ENCODE measurements at regions not wholly inside any gene's neighbourhood (a gene's known extent, or its start where the extent isn't known, plus 50 kb on each side); places are given as distances from the start of the nearest gene placed in this dataset.
"Not testable (repeated sequence)": the region's sequence is repeated elsewhere in the genome, so short reads cannot be mapped to it uniquely, and the experiment has no call there.

- DNase-seq = not testable (repeated sequence)
Observed at GRCh38 chr4:9505341-9505740, 61.1 kb downstream of the DEFB131A start.

DNA sequence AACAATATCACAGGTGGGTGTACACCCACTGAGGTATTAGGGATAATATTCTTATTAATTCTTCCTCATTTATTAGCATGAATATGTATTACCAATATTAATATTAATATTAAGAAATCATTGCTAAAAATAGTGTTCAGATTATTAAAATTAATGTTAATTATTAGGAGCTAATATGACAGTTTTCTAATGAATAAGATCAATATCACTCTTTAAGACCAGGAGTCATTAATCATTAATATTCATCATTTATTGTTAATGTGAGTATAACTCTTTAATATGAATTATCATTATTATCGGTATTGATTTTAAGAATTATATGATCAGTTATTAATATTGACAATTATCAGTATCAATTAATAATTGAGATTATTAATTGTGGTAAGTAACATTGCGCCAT, 62.5 kb downstream of the DEFB131A start:
- DNase-seq = not testable (repeated sequence)

GRCh38 chr4:9512941-9513340, 68.7 kb downstream of the DEFB131A start:
- not testable (repeated sequence) for DNase-seq

GRCh38 chr4:9519631-9520030, 75.4 kb downstream of the DEFB131A start:
- DNase-seq = not testable (repeated sequence)

DNA sequence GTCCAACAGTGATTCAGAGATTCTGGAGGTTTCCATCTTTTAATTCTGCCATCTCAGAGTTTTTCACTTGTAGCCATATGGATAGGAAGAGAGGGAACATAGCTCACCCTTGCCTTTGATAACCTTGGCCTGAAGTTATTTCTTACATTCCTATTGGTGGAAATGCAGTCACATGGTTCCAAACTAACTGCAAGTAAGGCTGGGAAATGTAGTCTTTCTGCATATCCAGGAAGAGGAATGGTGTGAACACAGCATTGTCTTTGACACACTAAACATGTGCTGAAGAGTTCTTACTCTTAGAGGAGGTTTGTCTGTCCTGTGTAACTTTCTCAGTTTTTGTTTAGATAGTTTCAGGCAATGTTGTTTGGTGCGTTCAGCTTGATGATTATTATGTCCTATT, 78.7 kb downstream of the DEFB131A start:
- DNase-seq = not testable (repeated sequence)

DNA sequence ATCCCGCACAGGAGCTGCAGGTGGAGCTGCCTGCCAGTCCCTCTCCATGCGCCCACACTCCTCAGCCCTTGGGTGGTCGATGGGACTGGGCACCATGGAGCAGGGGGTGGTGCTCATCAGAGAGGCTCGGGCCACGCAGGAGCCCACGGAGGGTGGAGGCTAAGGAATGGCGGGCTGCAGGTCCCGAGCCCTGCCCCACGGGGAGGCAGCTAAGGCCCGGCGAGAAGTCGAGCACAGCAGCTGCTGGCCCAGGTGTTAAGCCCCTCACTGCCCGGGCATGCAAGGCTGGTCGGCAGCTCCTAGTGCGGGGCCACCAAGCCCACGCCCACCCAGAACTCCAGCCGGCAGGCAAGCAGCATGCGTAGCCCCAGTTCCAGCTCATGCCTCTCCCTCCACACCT, 80.2 kb downstream of the DEFB131A start:
- not testable (repeated sequence) for DNase-seq

DNA sequence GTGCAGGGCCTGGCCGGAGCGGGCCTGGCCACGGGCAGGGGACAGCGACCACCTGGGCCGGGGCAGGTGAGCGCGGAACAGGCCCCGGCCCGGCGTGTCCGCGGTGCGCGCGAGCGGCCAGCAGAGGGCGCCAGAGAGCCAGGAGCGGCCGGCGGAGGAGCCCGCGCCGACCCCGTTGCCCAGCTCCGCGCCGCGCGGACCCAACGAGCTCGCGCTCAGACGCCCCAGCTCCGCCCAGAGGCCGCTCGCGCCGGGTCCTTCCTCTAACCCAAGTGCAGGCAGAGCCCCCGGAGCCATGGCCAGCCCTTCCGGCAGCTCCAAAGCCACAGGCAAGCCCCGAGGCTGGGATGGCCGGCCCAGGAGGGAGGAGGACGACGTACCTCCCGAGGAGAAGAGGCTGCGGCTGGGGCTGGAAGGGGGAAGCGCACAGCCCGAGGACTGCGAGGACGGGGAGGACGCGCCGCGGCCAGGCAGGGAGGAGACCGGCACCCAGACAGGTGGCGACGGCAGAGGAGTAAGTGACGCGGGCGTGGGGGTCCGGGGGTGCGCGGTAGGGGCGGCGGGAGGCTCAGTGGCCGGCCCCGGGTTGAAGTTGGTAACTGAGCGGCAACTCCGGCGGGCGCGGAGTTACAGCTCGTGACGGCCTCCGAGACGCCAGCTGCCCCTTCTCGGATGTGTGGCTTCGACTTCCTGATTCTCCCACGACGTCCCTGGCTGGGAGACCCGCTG, 88.1 kb downstream of the DEFB131A start:
- DNase-seq = not testable (repeated sequence)

- DNase-seq = not testable (repeated sequence)
Observed at GRCh38 chr4:9532863-9533192, 88.6 kb downstream of the DEFB131A start.

DNA sequence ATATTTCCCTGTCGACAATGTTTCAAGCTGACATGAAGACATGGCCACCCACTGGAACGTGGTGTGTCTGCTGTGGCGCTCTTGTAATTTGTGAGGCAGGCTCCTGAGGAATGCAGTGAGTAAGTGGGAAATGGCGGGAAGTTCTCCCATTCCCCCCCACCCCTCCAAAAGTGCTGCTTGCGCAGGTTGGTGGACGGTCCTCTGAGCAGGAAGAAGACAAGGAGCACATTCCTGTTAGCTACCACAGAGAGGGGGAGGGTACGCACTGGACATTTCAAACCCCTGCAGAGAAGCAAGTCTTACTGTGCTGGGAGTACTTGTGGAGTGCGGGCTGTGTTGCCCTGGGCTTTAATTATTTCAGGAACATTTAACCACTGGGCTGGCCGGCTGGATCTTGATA, 92.9 kb downstream of the DEFB131A start:
- DNase-seq = not testable (repeated sequence)

- not testable (repeated sequence) for DNase-seq
Observed at GRCh38 chr4:9539939-9540520, 95.8 kb downstream of the DEFB131A start.

DNA sequence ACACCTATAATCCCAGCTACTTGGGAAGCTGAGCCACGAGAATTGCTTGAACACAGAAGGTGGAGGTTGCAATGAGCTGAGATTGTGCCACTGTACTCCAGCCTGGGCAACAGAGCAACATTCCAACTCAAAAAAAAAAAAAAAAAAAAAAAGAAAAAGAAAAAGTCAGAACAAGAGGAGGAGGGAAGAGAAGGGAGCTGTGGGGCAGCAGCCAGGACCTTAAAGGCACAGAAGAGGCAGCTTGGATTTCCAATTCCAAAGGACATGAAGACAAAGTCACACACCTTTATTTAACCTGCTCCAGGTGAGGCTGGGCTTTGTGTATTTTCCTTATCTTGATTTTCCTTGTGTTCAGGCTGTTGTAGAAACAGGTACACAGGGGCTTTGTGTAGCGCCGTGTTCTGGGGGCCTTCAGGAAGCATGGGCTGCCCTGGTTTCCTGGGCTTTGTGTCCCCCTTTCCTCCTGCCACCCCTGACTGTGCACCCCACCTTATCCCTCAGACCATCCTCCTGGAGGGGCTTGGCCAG, 97.2 kb downstream of the DEFB131A start:
- not testable (repeated sequence) for DNase-seq

- not testable (repeated sequence) for DNase-seq
Observed at GRCh38 chr4:9544851-9545250, 100.6 kb downstream of the DEFB131A start.

DNA sequence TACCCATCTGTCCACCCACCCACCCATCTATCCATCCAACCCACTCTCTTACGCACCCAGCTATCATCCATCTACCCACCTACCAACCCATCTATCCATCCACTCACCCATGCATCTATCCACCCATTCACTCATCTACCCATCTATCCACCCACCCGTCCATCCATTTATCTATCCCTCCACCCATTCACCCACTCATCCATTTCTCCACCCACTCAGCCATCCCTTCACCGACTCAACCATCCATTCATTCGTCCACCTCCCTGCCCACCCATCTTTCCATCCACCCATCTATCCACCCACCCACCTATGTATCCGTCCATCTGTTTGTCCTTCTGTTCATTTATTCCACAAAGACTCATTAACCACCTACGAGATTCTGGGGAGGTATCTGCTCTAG, 103.3 kb downstream of the DEFB131A start:
- DNase-seq = not testable (repeated sequence)

GRCh38 chr4:9556076-9556475, 111.9 kb downstream of the DEFB131A start:
- DNase-seq = not testable (repeated sequence)

DNA sequence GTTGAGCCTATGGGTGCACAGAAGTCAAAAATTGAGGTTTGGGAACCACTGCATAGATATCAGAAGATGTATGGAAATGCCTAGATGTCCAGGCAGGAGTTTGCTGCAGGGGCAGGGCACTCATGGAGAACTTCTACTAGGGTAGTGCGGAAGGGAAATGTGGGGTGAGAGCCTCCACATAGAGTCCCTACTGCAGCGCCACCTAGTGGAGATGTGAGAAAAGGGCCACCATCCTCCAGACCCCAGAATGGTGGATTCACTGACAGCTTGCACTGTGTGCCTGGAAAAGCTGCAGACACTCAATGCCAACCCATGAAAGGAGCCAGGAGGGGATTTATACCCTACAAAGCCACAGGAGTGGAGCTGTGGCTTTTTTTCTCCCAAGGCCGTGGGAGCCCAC, 133.7 kb downstream of the DEFB131A start:
- not testable (repeated sequence) for DNase-seq

- DNase-seq = not testable (repeated sequence)
Observed at GRCh38 chr4:9582880-9583279, 138.7 kb downstream of the DEFB131A start.

DNA sequence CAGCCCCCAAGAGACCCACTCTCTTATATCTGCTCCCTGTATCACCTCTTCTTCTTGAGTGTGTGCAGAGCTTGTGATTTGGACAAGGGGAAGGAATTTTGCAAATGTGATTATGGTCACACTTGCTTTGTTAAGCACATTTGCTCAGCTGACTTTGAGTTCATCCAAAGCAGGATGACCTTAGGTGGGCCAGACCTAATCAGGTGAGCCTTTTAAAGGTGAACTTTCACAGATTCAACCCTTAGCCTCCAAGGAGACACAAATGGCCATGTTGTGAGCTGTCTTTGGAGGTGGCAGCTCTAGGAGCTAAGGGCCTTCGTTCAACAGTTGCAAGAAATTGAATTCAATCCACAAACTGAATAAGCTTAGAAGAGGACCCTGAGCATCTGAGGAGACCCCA, 147.8 kb downstream of the DEFB131A start:
- DNase-seq = no peak

GRCh38 chr4:9594948-9595347, 150.7 kb downstream of the DEFB131A start:
- DNase-seq = no peak

- not testable (repeated sequence) for DNase-seq
Observed at GRCh38 chr4:9595531-9595930, 151.3 kb downstream of the DEFB131A start.

GRCh38 chr4:9599266-9599665, 155.1 kb downstream of the DEFB131A start:
- DNase-seq = no peak

DNA sequence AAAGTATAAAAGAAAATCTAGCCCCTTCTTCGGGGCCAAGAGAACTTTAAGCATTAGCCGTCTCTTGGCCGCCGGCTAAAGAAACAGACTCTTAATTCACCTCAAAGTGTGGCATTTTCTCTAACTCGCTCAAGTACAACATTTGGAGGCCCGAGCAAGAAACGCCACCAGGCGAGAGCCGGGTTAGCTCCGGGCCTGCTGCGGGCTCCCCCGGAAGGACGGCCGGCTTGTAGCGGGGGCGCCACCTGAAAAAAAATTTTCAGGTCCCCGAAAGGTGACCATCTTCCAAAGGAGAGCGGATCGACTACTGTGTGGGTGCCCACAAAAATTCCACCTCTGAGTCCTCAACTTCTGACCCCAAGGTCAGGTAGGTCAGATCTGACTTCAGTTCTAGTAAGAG, 156.0 kb downstream of the DEFB131A start:
- DNase-seq = no peak

GRCh38 chr4:9602389-9602914, 158.2 kb downstream of the DEFB131A start:
- DNase-seq = no peak

DNA sequence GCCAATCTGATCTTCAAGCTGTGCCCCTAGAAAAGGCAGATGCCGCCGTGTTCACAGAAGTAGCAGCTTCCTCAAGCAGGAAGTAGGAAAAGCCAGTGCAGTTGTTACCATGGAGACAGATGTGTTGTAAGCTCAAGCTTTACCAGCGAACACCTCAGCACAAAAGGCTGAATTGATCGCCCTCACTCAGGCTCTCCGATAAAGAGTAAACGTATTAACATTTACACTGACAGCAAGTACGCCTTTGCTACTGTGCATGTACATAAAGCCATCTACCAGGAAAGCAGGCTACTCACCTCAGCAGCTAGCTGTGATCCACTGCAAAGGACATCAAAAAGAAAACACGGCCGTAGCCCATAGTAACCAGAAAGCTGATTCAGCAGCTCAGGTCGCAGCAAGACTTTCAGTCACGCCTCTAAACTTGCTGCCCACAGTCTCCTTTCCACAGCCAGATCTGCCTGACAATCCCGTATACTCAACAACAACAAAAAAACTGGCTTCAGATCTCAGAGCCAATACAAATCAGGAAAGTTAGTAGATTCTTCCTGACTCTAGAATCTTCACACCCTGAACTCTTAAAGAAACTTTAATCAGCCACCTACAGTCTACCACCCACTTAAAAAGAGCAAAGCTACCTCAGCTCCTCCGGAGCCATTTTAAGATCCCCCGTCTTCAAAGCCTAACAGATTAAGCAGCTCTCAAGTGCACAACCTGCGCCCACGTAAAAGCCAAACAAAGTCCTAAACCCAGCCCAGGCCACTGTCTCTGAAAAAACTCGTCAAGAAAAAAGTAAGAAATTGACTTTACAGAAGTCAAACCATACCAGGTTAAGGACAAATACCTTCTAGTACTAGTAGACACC, 160.0 kb downstream of the DEFB131A start:
- not testable (repeated sequence) for DNase-seq

Data from cortex of kidney (tissue), 1 donor.